Right ventricle myocardium superior (tissue), 1 donor: ENCODE measurements at regions not wholly inside any gene's neighbourhood (a gene's known extent, or its start where the extent isn't known, plus 50 kb on each side); places are given as distances from the start of the nearest gene placed in this dataset.
A peak's percentile ranks its signal among the peaks of the same experiment; 100 is the strongest.
"Not testable (repeated sequence)": the region's sequence is repeated elsewhere in the genome, so short reads cannot be mapped to it uniquely, and the experiment has no call there.

ENCODE experiments used
- ATAC-seq: fragments of 200-7000 bp; cut with Tn5 transposase; one replicate; pipeline ENCODE4 v1.9.1; 2020; ENCODE audit warnings: mild to moderate bottlenecking; ENCODE audit not compliant: poor library complexity
- DNase-seq: peaks from one replicate; pipeline ENCODE4 v3.0.0-alpha.2; 2020
- intact Hi-C: fragments of 100-400 bp; cut with DNase I; formaldehyde crosslinking; loops from one replicate; pipeline ENCODE4 v1.11.2; 2022
- donor health status: DM: no; HTN: yes; CAD: no; lungs with severe emphysema.

DNA sequence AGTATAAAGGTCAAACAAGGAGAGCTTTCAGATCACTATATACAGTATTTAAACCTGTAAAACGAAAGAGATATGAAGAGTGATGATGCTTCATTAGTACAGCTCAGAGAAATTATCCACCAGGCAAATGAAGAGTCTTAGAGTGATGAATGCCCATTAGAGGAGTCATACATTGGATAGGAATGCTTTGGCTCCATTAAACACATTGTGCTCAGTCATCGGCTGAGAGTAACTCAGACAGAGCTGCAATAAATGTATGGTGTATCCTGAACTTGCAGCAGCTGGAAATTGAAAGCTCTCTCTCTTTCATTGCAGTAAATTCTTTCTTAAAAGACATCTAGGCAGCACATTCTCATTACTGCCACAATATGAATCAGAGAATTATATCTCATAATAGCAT lies 340.8 kb upstream of the SPHKAP start:
- no peak for DNase-seq
- intact Hi-C loops, result no loop called here
- ATAC-seq, result no peak

DNA sequence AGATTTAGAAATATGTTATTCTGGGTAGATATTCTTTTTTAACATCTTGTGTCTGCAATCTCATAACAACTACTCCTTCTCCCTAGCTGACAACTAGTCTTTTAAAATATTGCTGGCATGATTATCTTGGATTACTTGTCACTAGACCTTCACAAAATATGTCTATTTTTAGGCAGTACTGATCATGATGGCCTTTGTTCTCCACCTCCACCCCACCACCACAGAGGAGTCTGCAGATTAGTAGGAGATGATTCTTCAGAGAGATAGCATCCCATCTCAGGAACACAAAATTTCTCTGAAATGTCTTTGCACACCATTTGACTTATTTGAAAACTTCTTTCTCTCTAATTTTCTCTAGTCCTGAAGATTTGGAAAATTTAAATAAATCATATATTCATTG lies 338.1 kb upstream of the SPHKAP start:
- DNase-seq (no peak), ATAC-seq (no peak)
- intact Hi-C loops, result no loop called here

DNA sequence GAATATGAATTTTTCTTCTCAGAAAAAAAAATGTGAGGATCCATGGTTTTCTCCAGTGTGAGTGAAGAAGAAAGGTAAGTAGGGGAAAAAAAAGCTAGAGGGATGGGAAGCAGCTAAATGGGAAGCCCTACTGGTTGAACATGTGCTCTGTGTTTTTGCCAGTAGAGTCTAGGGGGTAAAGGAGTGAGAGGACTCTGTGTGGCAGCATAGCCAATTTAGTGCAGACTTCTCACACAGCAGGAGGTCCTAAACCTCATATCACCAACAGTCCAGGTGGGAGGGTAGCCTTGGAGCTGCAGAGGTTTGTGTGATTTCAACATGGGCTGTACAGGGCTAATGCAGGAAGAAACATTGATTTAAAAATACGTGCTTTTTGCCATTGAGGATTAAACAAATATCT lies 334.5 kb upstream of the SPHKAP start:
- DNase-seq (no peak), ATAC-seq (no peak)
- intact Hi-C loops, result no loop called here

DNA sequence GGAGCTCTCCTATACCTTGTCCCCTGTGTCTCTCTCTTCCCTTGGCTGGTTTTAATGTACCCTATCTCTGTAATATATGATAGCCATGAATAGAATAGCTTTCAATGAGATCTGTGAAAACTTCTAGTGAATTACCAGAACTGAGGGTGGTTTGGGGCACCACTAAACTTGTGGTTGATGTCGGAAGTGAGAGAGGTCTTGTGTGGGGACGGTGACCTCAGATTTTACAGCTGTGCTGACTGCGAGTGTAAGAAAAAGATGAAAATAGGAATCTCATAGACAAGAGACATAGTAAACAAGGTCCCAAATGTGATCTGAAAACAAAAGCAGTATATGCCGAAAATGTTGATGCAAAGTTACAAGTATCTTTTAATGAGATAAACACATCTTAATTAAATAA lies 332.0 kb upstream of the SPHKAP start:
- DNase-seq, ATAC-seq, intact Hi-C loops: not testable (repeated sequence)

DNA sequence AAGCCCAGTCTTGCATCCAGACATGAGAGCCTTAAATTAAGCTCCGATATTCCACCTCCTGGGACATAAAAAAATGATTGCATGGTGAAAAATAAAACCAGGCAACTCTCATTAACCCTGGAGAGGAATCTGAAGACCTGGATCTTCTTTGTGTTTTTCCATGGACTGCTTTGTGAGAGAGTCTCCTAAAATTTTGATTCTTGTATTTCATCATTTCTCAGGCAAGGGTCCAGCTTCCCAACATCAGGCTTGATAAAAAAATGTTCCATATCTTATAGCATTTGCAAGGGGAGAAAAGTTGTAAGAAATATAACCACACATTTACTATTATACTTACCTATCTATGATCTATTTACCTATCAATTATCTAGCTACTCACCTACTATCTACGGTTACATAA lies 327.5 kb upstream of the SPHKAP start:
- DNase-seq (no peak), ATAC-seq (no peak)
- intact Hi-C loops, result no loop called here

DNA sequence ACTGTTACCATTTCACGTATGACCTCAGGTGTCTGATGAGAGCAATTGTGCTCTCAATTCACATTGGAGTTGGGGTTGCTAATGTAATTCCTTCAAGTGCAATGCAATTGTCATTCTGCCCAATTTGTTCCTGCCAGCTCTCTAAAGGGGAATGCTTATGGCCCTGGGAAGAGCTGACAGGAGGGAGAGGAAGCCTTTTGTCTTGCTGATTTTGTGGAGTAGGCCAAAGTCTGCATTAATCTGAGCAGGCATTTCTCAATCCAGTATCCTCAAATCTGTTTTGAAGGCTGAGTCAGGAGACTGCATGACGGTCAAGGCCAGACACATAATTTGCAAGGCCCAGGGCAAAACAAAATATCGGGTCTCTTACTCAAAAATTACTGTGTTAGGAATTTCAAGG lies 326.4 kb upstream of the SPHKAP start:
- ATAC-seq (no peak), DNase-seq (no peak)
- intact Hi-C loops, result no loop called here

DNA sequence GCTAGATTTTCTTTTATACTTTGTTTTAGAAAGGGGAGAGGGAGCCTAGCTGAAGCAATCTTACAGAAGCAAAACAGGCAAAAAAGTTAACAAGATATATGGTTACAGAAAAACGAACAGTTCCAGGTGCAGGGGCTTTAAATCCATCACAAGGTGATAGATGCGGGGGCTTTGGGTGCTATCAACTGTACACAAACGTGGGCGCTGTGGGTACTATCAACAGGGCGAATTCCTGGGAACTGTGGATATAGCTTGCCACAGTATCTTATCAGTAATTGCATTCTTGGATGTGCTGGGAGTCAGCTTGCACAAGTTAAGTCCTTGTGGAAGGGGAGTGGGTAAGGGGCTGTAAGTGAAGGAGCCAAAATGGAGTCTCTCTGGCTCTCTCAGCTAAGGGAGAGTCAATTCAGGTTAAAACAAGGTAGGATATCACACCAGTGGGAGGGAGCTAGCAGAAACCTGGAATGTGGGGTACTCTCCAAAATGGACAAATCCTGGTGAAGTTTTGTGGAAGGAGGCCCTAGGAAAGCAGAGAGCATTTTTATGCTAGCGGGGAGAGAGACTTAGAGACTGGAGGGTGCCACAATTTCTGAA lies 325.8 kb upstream of the SPHKAP start:
- ATAC-seq (no peak), DNase-seq (no peak)
- intact Hi-C loops, result no loop called here

DNA sequence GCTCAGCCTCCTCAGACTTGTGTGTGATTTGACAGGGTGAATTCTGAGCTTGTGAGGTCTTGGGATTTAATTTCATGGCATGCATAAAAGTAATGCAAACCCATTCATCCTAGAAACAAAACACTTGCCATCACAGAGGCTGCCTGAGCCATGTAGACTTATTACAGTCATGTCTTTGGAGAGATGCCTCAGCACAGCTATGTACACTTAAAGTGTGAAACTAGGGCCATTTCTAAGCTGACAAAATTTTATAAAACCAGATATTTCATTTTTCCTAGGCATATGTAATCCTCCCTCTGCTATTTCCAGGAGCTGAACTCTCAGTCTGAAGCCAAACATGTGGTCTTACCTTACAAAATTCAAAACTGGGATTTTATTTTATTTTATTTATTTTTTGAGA lies 322.2 kb upstream of the SPHKAP start:
- no peak for ATAC-seq
- no peak for DNase-seq
- intact Hi-C loops, result no loop called here

DNA sequence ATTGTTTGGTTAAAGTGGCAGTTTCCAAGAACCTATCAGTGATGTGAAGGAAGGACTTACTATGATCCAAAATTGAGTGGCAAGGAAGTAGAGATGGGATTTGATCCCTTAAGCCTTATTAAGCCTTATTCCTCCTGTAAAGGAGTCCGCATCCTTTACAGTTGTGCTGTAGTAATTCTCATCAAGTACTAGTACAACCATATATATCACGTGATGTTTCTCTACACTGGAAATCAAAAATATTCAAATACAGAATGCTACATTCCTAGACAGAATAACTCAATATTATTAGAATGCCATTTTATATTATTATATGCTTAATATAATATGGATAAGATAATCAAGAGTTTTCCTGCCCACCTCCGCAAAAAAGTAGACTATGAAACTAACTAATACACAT lies 312.4 kb upstream of the SPHKAP start:
- ATAC-seq (no peak), DNase-seq (no peak)
- intact Hi-C loops, result no loop called here

DNA sequence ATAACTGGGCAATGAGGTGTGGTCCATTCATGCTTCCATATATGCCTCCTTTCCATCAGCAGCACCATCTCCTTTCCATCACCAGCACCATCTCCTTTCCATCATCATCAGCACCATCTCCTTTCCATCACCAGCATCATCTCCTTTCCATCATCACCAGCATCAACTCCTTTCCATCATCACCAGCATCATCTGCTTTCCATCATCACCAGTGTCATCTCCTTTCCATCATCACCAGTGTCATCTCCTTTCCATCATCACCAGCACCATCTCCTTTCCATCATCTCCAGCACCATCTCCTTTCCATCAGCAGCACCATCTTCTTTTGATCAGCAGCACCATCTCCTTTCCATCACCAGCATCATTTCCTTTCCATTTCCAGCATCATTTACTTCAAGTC lies 297.5 kb upstream of the SPHKAP start:
- ATAC-seq (no peak), DNase-seq (no peak)
- intact Hi-C loops, result no loop called here

DNA sequence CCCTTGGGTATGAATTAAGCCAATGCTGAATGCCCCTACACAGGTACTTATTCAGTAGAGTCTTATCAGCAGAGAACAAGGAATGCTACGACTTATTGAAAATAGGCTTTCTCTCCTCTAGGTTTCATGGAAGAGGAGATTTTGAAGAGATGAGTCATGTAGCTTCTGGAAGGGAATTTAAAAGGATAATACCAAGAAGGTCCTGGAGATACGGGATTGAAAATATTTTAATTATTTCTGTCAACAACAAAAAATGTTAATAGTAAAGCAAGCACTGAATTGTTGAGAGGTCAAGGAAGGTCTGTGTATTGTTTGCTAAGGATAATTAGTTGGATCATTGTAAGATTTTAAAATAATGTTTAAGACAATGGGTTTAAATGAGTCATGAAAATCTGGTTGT lies 293.0 kb upstream of the SPHKAP start:
- ATAC-seq, result no peak
- intact Hi-C loops, result no loop called here

DNA sequence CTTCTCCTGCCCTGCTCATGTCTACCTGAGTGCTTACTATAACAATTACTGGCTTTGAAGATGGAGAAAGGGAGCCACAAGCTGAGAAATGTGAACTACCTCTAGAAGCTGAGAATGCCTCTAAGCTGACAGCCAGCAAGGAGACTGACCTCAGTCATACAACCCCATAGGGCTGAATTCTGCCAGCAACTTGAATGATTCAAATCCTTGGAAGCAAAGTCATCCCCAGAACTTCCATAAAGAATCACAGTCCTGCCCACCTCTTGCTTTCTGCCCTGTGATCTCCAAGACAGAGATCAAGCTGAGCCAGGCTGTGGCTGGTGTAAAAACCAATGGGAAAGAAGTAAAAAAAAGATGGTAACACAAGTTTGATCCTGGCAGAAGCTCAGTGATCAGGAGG lies 288.2 kb upstream of the SPHKAP start:
- ATAC-seq (no peak), DNase-seq (no peak)
- intact Hi-C loops, result no loop called here

More for the DNA sequence above, 293.0 kb upstream of the SPHKAP start:
- DNase-seq, result no peak

DNA sequence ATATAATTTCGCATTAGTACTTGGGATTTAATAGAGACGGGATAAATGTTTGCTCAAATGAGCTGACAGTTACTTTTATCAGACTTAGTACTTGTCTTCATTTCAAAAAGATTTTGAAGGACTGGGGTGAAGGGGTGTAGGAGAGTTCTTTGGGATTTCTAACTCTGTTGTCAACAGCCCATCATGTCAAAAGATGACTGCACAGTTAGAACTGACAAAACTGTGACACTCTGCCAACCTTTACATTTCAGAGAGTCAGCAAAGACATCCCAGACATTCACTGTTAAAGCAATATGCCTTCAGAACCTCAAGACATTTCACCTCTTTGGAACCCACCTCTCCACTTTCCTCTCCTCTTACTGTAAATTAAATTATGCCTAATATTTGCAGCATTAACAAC lies 285.4 kb upstream of the SPHKAP start:
- ATAC-seq, result peak; percentile 57
- no peak for DNase-seq
- intact Hi-C loops, result no loop called here

DNA sequence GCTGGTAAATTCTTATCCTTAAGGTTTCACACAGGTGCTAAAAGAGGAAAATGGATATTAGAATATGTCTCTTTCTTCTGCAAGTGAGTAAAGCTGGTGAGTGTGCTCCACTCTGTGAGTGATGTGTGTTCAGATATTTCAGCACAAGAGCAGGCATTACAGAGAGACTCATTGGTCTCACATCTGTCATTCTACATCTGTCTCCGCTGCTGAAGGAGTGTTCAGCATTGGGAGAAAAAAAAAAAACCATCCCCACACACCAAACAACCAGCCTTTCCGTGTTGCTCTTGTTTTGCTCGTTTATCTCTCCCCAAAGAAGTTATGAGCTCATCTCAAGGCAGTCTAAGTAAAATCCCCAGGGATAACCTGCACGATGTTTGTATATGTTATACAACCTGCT lies 283.9 kb upstream of the SPHKAP start:
- ATAC-seq (no peak), DNase-seq (no peak)
- intact Hi-C loops, result no loop called here

DNA sequence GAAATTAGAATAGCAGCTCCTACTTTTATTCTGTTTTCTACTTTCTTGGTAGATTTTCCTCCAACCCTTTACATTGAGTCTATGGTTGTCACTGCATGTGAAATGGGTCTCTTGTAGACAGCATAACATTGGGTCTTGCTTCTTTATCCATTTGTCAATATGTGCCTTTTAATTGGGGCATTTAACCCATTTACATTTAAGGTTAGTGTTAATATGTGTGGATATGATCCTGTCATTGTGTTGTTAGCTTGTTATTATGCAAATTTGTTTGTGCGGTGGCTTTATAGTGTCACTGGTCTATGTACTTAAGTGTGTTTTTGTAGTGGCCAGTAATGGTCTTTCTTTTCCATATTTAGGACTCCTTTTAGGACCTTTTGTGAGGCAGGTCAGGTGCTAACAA lies 276.9 kb upstream of the SPHKAP start:
- DNase-seq (no peak), ATAC-seq (no peak)
- intact Hi-C loops, result no loop called here

DNA sequence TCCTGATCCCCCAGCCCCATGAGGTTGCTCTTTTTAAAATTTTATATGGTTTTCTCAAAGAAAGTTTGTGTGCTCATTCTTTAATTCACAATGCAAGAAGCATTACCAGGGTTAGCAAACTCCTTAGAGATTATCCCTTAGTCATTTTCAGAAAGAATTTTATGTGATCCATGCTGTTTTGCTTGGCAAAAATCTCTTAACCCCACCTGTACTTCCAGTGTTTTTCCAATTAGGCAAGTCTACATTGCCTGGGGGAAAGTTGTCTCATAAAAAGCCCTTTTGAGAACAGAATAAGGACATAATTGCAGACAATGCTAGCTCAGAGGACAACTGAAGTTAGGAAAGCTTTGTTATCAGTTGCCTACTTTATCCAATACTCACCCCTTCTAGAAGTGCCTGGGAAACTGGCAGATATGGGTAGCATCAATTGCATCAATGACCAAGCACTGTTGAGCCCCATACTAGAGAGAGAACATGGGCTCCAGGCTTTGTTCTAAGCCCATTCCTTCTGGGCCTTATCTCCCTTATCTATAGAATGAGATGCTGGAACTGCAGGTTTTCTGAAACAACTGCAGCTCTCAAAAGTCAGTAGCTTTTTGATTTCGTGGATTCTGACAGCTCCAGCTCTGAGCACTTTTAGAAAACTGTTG lies 265.9 kb upstream of the SPHKAP start:
- intact Hi-C loops, result no loop called here
- no peak for ATAC-seq
- DNase-seq, result no peak

DNA sequence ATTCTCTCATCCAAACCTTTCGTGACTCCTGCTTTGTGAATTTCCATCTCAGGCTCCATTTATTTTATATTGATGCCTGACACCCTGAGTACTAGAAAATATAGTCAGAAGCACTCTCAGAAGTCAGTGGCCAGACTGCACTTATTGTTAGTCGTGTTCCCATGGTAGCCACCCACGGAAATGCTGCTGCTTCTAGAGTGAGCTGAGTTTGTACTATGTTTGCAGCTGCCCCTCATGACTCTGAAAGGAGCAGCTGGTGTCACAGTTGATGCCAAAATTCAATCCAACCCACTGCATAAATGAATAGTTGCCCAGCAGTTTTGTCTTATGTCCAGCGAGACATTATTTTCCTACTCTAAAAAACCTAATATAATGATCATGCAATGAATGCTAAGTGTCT lies 265.2 kb upstream of the SPHKAP start:
- no peak for ATAC-seq
- no peak for DNase-seq
- intact Hi-C loops, result no loop called here

DNA sequence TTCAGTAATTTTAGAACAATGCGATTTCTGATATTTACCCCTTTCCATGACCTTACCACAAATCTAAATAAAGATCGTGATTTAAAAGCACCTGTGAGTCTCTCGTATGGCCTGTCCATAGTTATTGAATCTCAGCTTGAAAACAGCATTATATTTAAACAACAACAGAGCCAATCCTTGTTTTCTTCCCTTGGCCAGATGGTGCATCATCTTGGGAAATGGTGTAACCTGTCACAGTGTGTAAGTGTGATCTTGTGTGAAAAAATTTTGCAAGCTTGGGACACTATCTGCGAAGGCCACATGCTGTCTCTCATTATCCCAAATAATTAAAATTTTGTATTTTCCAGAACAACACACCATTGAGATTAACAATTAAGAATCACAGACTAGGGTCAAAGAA lies 262.7 kb upstream of the SPHKAP start:
- intact Hi-C loops, result no loop called here
- ATAC-seq (no peak), DNase-seq (no peak)

DNA sequence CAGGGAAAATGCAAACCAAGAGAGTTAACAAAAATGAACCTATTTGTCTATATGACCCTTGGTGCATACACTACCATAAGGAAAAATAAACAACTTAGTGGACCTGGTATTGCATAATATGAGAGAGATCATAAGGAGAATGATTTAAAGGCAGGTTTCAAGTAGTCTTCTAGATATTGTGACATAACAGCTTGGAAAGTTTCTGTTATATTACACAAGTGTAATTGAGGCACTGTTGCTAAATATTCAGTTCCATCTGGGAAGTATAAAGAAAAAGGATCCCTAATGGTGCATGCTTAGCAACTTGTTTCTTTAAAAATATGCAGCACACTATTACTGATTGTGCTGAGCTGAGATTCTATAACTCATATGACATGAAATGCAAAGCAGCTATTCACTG lies 252.2 kb upstream of the SPHKAP start:
- no peak for ATAC-seq
- no peak for DNase-seq
- intact Hi-C loops, result no loop called here

DNA sequence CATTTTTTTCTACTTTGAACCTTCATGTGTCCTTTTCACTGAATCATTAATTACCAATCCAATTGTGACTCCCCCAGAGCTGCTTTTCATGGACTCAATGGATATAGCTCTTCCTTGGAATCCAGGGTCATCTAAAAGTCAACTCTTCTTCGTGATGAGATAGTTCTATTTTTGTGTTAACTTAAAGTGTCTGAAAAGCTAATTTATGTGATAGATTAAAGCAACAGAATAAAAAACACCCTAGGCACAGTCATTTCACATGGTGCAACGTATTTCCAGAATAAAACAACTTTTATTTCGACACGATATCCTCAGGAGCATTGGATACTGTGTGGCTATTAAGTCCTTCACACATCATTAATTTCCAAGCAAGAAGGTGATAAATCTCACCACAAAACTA lies 250.6 kb upstream of the SPHKAP start:
- intact Hi-C loops, result no loop called here
- no peak for ATAC-seq
- DNase-seq, result no peak

DNA sequence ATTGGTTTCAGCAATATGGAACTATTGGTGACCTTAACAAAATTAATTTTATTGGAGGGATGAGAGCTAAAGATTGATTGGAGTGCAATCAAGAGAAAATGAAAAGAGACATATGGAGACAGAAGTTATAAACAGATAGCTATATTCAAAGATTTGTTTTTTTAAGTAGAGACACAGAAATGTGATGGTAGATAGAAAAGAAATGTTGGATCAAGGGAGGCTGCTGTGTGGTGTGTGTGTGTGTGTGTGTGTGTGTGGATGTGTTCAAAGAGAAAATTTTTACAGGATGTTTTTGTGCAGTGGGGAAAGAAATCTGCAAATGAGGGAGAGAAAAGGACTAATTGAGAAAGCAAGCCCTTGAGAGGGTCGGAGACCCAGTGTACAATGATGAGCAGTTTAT lies 249.5 kb upstream of the SPHKAP start:
- intact Hi-C loops, result no loop called here
- DNase-seq (no peak), ATAC-seq (no peak)
